HT-29 (cell line): ENCODE measurements at regions not wholly inside any gene's neighbourhood (a gene's known extent, or its start where the extent isn't known, plus 50 kb on each side); places are given as distances from the start of the nearest gene placed in this dataset.

Source experiments
- DNase-seq: peaks from one replicate; pipeline ENCODE4 v3.0.0-alpha.2; 2015; ENCODE audit warnings: low spot score

- DNase-seq = no peak
Observed at GRCh38 chr3:83302091-83302490, 1540.6 kb upstream of the GBE1 start.

GRCh38 chr3:83317605-83318004 is 1556.2 kb upstream of the GBE1 start:
- no peak for DNase-seq

GRCh38 chr3:83320726-83321125 is 1559.3 kb upstream of the GBE1 start:
- no peak for DNase-seq

GRCh38 chr3:83321457-83321856 is 1560.0 kb upstream of the GBE1 start:
- no peak for DNase-seq

- DNase-seq = no peak
Observed at GRCh38 chr3:83321891-83322290, 1560.4 kb upstream of the GBE1 start.

GRCh38 chr3:83354205-83354604 is 1592.8 kb upstream of the GBE1 start:
- DNase-seq = no peak

- DNase-seq = no peak
Observed at GRCh38 chr3:83393276-83393675, 1565.5 kb upstream of the CADM2 start.

- DNase-seq = no peak
Observed at GRCh38 chr3:83403927-83404326, 1554.9 kb upstream of the CADM2 start.

GRCh38 chr3:83426300-83426699 is 1532.5 kb upstream of the CADM2 start:
- DNase-seq = no peak

GRCh38 chr3:83434880-83435587 is 1523.8 kb upstream of the CADM2 start:
- no peak for DNase-seq

- no peak for DNase-seq
Observed at GRCh38 chr3:83438188-83438587, 1520.6 kb upstream of the CADM2 start.

- no peak for DNase-seq
Observed at GRCh38 chr3:83453056-83453455, 1505.7 kb upstream of the CADM2 start.

GRCh38 chr3:83454353-83454752 is 1504.4 kb upstream of the CADM2 start:
- DNase-seq = no peak

- DNase-seq = no peak
Observed at GRCh38 chr3:83457551-83457950, 1501.2 kb upstream of the CADM2 start.

GRCh38 chr3:83460052-83460451 is 1498.7 kb upstream of the CADM2 start:
- no peak for DNase-seq

GRCh38 chr3:83461411-83461810 is 1497.4 kb upstream of the CADM2 start:
- no peak for DNase-seq

- DNase-seq = no peak
Observed at GRCh38 chr3:83477563-83477962, 1481.2 kb upstream of the CADM2 start.

GRCh38 chr3:83482402-83483070 is 1476.3 kb upstream of the CADM2 start:
- DNase-seq = no peak

- DNase-seq = no peak
Observed at GRCh38 chr3:83496462-83496861, 1462.3 kb upstream of the CADM2 start.

- no peak for DNase-seq
Observed at GRCh38 chr3:83498361-83499016, 1460.3 kb upstream of the CADM2 start.

GRCh38 chr3:83500422-83500821 is 1458.4 kb upstream of the CADM2 start:
- no peak for DNase-seq

GRCh38 chr3:83500931-83501330 is 1457.9 kb upstream of the CADM2 start:
- no peak for DNase-seq

- no peak for DNase-seq
Observed at GRCh38 chr3:83513051-83513450, 1445.7 kb upstream of the CADM2 start.
